ENCODE measurements at regions not wholly inside any gene's neighbourhood (a gene's known extent, or its start where the extent isn't known, plus 50 kb on each side); places are given as distances from the start of the nearest gene placed in this dataset.

- Mint-ChIP-seq H3K4me1 (ENCODE audit: low read depth, unreplicated experiment) (no peaks in the 10 kb centered on the region), H3K4me3 (ENCODE audit: low read depth, unreplicated experiment) (no peak overlapping the region), H3K36me3 (ENCODE audit: insufficient read depth, unreplicated experiment) (no peaks in the 10 kb centered on the region), H3K27me3 (ENCODE audit: unreplicated experiment) (no peaks in the 10 kb centered on the region), H3K9me3 (ENCODE audit: low read depth, unreplicated experiment) (no peaks in the 10 kb centered on the region), H3K27ac (ENCODE audit: unreplicated experiment) (no peak overlapping the region)
- DNase-seq, result no peak
- CTCF ChIA-PET, result no interaction called here
- TF ChIP-seq CTCF (IDR thresholded peaks at IDR 0.05; ENCODE audit: unreplicated experiment), result no peak
- intact Hi-C loops (cut with micrococcal nuclease; ENCODE audit: unreplicated experiment), result no loop called here
- BruUV-seq (replicated peaks), result no TSS peak
These were observed 447.9 kb upstream of the DSEL start for GRCh38 chr18:67964462-67964861.

- CTCF ChIA-PET, result no interaction called here
- H3K4me3 Mint-ChIP-seq (ENCODE audit: low read depth, unreplicated experiment), result no peak overlapping the region
These were observed 445.4 kb upstream of the DSEL start for GRCh38 chr18:67961701-67962440.

GRCh38 chr18:67957684-67958083, 441.2 kb upstream of the DSEL start:
- Mint-ChIP-seq H3K27me3 (ENCODE audit: unreplicated experiment) (no peaks in the 10 kb centered on the region), H3K27ac (ENCODE audit: unreplicated experiment) (no peak overlapping the region), H3K9me3 (ENCODE audit: low read depth, unreplicated experiment) (no peaks in the 10 kb centered on the region), H3K36me3 (ENCODE audit: insufficient read depth, unreplicated experiment) (no peaks in the 10 kb centered on the region), H3K4me1 (ENCODE audit: low read depth, unreplicated experiment) (peaks cover 8% of the 10 kb centered on the region), H3K4me3 (ENCODE audit: low read depth, unreplicated experiment) (no peak overlapping the region)
- no peak for DNase-seq
- intact Hi-C loops (cut with micrococcal nuclease; ENCODE audit: unreplicated experiment), result no loop called here
- BruUV-seq (replicated peaks), result no TSS peak
- CTCF ChIA-PET, result no interaction called here
- TF ChIP-seq CTCF (IDR thresholded peaks at IDR 0.05; ENCODE audit: unreplicated experiment), result no peak

More at GRCh38 chr18:67961701-67962440, 445.4 kb upstream of the DSEL start:
- H3K27me3 Mint-ChIP-seq (ENCODE audit: unreplicated experiment), result no peaks in the 10 kb centered on the region
- BruUV-seq (replicated peaks), result no TSS peak
- no peak for TF ChIP-seq CTCF (IDR thresholded peaks at IDR 0.05; ENCODE audit: unreplicated experiment)
- intact Hi-C loops (cut with micrococcal nuclease; ENCODE audit: unreplicated experiment), result no loop called here
- no peaks in the 10 kb centered on the region for H3K36me3 Mint-ChIP-seq (ENCODE audit: insufficient read depth, unreplicated experiment)
- no peaks in the 10 kb centered on the region for H3K4me1 Mint-ChIP-seq (ENCODE audit: low read depth, unreplicated experiment)
- no peaks in the 10 kb centered on the region for H3K9me3 Mint-ChIP-seq (ENCODE audit: low read depth, unreplicated experiment)
- H3K27ac Mint-ChIP-seq (ENCODE audit: unreplicated experiment), result no peak overlapping the region
- DNase-seq, result no peak

GRCh38 chr18:67954594-67954993, 438.1 kb upstream of the DSEL start:
- H3K27ac Mint-ChIP-seq (ENCODE audit: unreplicated experiment), result no peak overlapping the region
- H3K36me3 Mint-ChIP-seq (ENCODE audit: insufficient read depth, unreplicated experiment), result no peaks in the 10 kb centered on the region
- peaks cover 19% of the 10 kb centered on the region for H3K4me1 Mint-ChIP-seq (ENCODE audit: low read depth, unreplicated experiment)
- CTCF ChIA-PET, result interaction anchor here (0.6 kb wide), 1 partner anchor 304 kb away, joined by 3 read pairs; no protein-coding TSS in a partner anchor
- H3K4me3 Mint-ChIP-seq (ENCODE audit: low read depth, unreplicated experiment), result no peak overlapping the region
- TF ChIP-seq CTCF (IDR thresholded peaks at IDR 0.05; ENCODE audit: unreplicated experiment), result no peak
- no TSS peak for BruUV-seq (replicated peaks)
- H3K9me3 Mint-ChIP-seq (ENCODE audit: low read depth, unreplicated experiment), result no peaks in the 10 kb centered on the region
- no peaks in the 10 kb centered on the region for H3K27me3 Mint-ChIP-seq (ENCODE audit: unreplicated experiment)
- no peak for DNase-seq
- intact Hi-C loops (cut with micrococcal nuclease; ENCODE audit: unreplicated experiment), result no loop called here
